Left kidney (tissue), 1 donor: ENCODE measurements at regions not wholly inside any gene's neighbourhood (a gene's known extent, or its start where the extent isn't known, plus 50 kb on each side); places are given as distances from the start of the nearest gene placed in this dataset.

Experiments
- DNase-seq: peaks from one replicate; pipeline ENCODE4 v3.0.0-alpha.2; 2013

DNA sequence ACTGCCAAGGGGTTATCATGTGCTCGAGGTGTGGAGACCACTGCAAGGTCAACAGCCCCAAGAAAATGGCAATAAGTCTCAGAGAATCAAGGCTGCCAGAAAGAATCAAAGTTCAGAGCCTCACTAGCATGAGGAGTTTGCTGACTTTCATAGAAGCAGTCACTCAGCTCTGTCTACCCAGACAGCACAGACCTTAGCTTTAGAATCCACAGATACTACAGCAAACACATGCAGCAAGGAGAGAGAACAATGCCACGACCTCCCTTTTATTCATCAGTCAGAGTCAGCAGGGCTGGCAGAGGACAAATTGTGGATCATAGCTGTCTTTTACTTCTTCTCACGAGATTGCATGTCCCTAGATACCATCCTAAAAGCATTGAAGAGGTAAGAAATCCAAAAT lies 121.3 kb downstream of the MBL2 start:
- DNase-seq = no peak

- no peak for DNase-seq
Observed at GRCh38 chr10:52652431-52653262, 119.9 kb downstream of the MBL2 start.

DNA sequence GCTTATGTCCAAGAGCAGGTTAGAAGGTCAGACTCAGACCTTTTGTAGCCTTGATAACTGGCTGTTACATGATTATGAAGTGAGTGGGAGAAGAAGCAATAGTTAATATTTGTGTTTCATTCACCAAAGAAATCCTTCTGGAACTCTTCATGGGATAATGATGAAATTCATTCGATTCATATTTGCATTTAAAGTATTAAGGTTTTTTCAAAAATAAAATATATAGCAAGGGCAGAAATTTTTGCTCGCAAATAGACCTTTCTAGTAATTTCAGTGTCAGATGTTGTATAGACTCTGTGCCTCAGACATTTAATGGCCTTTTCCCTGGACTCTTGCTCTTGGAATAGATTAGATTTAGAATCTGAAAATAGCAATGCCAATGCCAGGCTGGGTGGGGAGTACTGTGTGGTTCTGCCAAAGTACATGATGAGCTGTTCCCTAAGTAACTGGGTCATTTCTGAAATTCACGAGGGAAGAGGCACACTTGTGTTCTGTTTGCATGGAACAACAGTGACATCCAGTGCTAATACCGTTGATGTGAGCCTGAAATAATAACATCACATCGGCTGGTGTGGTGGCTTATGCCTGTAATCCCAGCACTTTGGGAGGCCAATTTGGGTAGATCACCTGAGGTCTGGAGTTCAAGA lies 119.2 kb downstream of the MBL2 start:
- no peak for DNase-seq

DNA sequence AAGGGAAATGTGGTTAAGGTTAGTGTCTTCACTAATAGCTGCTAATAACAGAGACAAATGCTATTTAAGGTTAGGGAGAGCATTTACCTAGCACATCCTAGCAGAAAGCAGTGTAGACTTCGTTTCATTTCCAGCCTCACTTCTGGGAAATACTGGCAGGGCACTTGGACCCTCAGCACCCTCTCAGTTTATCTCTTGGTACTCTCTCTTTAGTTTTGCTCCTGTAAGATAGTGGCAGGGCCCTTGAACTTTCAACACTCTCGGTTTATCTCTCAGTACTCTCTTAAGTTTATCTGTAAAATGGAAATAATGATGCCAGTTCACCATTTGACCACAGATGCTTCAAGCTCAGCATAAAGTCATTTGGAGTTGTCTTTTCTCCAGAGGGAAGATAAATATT lies 118.4 kb downstream of the MBL2 start:
- no peak for DNase-seq

DNA sequence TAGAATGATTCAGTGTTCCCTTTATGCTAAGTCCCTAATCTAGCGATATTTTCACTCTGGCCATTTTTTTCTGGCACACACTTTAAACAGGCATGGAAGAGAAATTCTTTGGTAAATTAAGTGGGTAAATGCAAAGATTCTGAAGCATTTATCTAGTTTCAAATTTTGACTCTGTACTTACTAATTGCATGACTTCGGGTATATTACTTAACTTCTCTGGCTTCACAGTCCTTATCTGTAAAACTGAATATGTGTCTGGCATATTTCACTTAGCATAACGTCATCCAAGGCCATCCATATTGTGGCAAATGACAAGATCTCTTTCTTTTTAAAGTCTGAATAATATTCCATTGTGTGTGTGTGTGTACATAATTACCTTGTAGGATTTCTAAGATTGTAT lies 114.5 kb downstream of the MBL2 start:
- no peak for DNase-seq

GRCh38 chr10:52659085-52659484 lies 113.5 kb downstream of the MBL2 start:
- no peak for DNase-seq

GRCh38 chr10:52662256-52662655 lies 110.3 kb downstream of the MBL2 start:
- no peak for DNase-seq

DNA sequence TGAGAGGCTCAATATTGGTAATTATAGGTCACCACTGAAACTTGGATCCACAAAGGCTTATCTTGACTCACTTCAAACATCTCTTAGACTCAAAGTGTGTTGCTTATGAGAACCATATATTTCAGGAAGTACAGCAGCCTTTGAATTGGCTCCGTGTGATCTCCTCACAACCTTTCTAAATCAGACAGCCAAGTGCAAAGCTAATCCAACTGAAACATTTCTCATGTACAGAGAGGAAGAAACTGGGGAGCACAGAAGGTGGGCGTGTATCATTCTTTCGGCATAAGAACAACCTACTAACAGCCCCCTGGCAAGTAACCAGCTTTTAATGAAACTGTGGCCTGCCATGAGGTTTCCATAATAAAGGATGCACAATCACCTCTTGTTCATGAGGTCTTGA lies 109.4 kb downstream of the MBL2 start:
- DNase-seq = no peak

DNA sequence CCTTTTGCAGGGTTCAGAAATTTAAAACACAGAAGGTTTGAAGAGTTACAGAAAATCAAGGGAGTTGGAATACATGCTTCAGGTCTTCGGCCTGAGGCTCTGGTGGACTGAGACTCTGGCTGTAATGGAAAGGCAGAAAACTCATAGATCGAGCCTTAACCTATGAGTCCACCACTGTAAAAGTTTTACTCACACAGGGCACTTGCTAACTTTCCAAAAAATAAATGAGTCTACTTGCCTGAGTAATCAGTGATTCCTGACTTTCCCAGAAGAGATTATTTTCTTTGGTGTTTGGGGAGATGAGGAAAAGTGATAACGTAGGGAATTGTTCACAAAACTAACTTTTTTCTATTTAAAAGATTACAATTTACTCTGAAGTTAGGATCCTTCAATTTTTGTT lies 108.0 kb downstream of the MBL2 start:
- DNase-seq = no peak

GRCh38 chr10:52665821-52666220 lies 106.8 kb downstream of the MBL2 start:
- no peak for DNase-seq

DNA sequence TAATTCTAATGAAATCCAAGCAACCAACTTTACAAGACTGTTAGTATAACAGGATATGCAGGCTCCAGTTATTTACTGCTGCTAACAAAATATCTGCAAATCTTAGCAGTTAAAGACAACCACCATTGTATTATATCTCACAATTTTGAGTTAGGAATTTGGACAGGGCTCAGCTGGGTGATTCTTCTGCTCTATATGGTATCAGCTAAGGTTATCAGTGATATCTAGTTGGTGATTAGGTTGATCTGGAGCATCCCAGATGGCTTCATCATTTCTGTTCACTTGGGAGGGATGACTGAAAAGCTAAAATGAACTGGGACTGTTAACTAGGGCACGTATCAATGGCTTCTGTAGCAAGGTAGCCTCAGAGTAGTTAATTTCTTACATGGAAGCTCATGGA lies 105.7 kb downstream of the MBL2 start:
- DNase-seq = no peak

DNA sequence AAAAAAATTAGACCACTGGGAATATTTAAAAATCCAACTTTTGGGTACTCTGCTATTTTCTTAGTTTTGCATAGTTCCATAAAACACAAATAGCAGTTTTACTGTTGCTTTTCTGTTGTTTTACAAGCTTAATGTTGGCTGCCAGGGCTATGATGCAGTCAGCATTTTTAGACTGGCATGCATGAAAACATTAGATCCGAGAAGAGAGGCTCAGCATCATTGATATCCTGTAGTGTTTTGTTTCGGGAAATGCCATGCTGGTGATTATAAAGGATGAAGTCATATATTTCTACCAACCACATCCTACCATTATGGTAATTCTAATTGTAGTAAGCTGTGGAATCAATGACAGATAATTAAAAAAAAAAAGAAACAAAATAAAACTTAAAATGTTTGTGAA lies 104.6 kb downstream of the MBL2 start:
- no peak for DNase-seq

DNA sequence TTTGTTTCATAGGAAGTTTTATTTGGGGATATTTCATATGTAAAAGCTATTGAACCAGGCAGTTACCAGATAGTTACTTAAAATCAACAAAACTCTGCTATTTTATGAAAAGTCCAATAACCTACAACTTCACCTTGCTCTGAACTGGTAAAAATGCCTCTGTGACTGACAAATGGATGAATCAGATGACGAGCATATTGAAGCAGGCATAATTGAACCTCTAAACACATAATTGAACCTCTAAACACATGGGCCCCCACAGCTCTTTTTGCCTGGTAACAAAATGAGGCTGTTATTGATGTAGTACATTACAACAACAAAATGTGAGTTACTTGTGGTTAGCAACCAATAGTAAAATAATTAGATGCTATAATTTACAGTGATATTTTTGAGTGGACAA lies 99.7 kb downstream of the MBL2 start:
- no peak for DNase-seq

DNA sequence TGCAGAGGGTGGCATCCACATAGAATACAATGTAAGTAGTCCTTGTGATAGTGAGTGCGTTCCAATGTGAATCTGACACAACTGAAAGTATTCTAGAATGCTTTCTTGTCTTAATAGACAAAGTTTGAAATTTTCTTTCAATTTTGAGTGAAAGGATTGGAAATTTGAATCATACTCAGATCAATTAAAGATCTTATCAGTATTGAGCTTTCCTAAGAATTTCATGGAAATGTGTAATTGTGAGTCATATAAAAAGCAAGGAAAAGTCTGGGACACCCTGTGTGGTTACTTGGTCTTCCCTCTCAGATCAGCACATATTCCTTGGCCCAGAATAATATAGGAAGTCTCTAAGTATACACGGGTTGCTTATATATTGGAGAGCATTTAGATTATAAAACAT lies 99.1 kb downstream of the MBL2 start:
- no peak for DNase-seq

- DNase-seq = no peak
Observed at GRCh38 chr10:52674474-52674873, 98.1 kb downstream of the MBL2 start.

- no peak for DNase-seq
Observed at GRCh38 chr10:52677086-52677485, 95.5 kb downstream of the MBL2 start.

DNA sequence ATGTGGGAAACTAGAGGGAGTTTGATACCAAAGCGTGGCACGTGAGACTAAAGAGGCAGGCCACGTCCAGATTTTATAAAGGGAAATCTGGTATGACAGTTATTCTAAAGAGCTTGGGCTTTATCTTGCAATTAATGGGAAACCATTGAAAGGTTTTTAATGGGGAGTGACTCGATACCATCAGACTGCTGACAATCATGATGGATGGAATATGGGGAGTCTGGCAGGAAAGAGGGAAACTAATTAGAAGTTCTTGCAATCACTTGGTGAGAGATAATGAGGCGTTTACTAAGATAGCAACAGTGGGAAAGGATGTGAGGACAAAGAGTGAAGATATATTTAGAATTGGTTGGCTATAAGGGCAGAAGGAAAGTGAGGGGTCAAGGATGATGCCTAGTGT lies 94.0 kb downstream of the MBL2 start:
- DNase-seq = no peak

DNA sequence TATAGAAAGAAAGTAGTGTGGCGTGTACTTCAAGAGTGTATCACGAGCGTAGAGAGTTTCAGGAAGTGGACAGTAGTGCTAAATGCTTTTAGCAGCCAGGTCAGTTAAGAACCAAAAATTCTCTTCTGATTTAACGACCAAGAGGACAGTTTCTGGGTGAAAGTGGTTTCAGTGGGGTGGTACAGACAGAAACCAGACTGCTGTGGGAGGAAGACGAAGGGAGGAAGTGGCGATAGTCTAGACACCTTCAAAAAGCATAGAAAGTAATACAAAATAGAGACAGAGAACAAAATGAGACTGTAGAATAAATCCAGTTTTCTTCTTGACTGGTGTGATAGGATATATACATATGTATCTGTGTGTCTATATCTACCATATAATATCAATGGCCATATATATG lies 93.5 kb downstream of the MBL2 start:
- DNase-seq = no peak

GRCh38 chr10:52682766-52683165 lies 89.8 kb downstream of the MBL2 start:
- DNase-seq = no peak

- DNase-seq = no peak
Observed at GRCh38 chr10:52683776-52684175, 88.8 kb downstream of the MBL2 start.

GRCh38 chr10:52688899-52689298 lies 83.7 kb downstream of the MBL2 start:
- DNase-seq = no peak

DNA sequence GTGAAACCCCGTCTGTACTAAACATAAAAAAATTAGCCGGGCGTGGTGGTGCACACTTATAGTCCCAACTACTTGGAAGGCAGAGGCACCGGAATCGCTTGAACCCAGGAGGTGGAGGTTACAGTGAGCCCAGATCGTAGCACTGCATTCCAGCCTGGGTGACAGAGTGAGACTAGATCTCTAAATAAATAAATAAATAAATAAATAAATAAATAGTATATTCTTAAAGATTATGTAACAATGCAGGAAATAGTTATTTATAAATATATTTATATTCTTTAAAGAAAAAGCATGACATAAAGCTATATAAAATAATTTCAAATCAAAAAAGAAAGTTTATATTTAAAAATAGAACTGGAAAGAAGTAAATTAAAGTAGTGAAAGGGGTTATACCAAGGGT lies 76.4 kb downstream of the MBL2 start:
- no peak for DNase-seq

GRCh38 chr10:52701647-52702046 lies 70.9 kb downstream of the MBL2 start:
- no peak for DNase-seq

DNA sequence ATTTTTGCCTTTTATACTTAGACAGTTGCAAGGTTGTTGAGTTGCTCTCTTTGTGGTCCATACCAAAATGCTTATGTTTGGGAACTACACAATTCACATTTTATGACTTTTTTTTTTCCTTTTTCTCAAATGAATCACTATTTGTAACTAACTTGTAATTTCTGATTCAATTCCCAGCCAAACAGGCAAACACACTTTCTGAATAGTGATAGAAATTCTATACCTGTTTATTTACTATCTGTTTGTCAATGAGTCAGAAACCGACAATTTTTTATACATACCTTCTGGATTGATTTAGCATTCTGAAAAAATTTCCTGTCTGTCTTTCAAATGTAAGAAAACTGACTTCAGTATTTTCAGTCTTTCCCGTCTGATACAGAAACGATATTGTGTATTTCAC lies 69.1 kb downstream of the MBL2 start:
- no peak for DNase-seq
